ENCODE measurements at regions not wholly inside any gene's neighbourhood (a gene's known extent, or its start where the extent isn't known, plus 50 kb on each side); places are given as distances from the start of the nearest gene placed in this dataset.
"Not testable (repeated sequence)": the region's sequence is repeated elsewhere in the genome, so short reads cannot be mapped to it uniquely, and the experiment has no call there.

DNA sequence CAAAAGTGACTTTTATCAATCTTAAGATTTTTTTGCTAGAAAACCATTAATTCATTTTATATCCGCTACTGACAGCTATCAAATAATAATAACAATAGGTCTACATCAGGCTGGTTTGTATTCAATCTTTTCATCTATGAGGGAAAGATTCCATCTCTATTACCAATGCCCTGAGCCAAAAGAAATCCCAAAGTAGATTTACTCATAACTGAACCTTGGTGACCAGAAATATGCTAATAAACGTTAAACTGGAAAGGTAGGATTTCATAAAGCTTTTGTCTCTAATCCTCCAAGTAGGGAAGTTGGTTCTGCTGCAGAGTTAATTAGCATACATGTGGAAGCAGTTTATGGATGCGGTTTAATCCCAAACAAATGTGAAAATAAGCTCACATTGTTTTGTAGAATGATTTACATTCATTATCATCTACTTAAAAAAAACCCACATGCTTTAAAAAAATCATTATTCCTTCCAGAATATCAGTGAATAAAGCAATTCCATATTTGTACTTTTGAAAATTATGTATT lies 715.5 kb downstream of the CETN3 start:
- H3K4me1 ChIP-seq (ENCODE audit: control insufficient read depth, insufficient read depth, low read length), result no peaks in the 10 kb centered on the region
- no peaks in the 10 kb centered on the region for H3K27me3 ChIP-seq (ENCODE audit: control insufficient read depth, insufficient read depth, low read length)
- H3K9me3 ChIP-seq (ENCODE audit: control insufficient read depth, insufficient read depth, low read length), result no peaks in the 10 kb centered on the region
- H3K27ac ChIP-seq (ENCODE audit: low read depth, low read length), result no peak overlapping the region
- H3K36me3 ChIP-seq (ENCODE audit: control insufficient read depth, insufficient read depth, low read length), result no peaks in the 10 kb centered on the region
- no peak for DNase-seq (ENCODE audit: low read depth in 4 of 6, low spot score in 6 of 6)
- no CpG with 5 or more reads among the region's 3 CpGs for WGBS (ENCODE audit: insufficient coverage)
- H3K4me3 ChIP-seq (ENCODE audit: low read depth, low read length), result no peak overlapping the region

DNA sequence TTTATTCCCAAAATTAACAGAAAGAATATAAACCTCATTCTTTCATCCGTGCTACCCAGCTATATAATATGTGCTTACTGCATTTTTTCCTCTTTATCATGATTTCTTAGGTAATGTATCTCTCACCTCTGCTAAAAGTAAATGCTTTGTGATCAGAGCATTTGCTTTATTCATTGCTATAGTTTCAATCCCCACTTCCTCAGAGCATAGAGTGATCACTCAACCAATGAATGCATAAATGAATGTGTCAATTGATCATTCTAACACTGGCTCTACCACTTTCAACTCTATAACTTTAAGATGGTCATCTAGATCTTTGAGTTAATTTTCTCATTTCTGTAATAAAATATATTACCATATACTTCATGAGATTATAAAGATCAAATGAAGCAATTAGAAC lies 719.2 kb downstream of the CETN3 start:
- no peak for DNase-seq (ENCODE audit: low read depth in 4 of 6, low spot score in 6 of 6)
- no peaks in the 10 kb centered on the region for H3K27me3 ChIP-seq (ENCODE audit: control insufficient read depth, insufficient read depth, low read length)
- H3K9me3 ChIP-seq (ENCODE audit: control insufficient read depth, insufficient read depth, low read length), result no peaks in the 10 kb centered on the region
- WGBS (ENCODE audit: insufficient coverage), result no CpG with 5 or more reads among the region's 1 CpG
- H3K36me3 ChIP-seq (ENCODE audit: control insufficient read depth, insufficient read depth, low read length), result no peaks in the 10 kb centered on the region
- no peaks in the 10 kb centered on the region for H3K4me1 ChIP-seq (ENCODE audit: control insufficient read depth, insufficient read depth, low read length)
- no peak overlapping the region for H3K4me3 ChIP-seq (ENCODE audit: low read depth, low read length)
- no peak overlapping the region for H3K27ac ChIP-seq (ENCODE audit: low read depth, low read length)

DNA sequence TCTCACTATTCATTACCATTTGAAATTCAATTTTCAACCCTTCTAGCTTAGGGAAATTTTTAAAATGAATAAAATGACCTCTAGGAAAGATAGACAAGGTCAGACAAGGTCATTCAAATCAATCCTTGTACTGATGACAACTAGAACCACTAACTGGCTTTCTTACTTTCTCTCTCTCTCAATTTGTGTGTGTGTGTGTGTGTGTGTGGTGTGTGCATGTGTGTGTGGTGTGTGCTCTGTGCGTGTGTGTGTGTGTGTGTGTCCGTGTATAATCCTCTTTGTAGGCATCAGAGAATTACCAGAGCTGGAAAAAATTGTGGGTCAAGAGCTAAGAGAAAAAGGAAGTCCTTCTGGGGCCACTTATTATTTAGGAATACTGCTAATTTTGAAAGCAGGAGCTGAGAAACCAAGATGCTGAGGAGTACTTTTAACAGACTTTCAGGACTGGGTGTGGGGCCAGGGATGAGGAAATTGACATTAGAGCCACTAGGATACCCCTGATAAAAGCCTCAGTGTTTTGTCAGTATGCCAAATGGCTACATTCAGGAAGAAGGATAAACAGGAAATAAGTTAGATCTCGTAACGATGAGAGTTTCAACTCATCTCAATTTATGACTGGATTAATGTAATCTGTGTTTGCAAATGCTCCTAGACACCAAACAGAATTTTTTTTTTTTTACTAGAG lies 723.3 kb downstream of the CETN3 start:
- Histone ChIP-seq H3K27me3 (ENCODE audit: control insufficient read depth, insufficient read depth, low read length) (no peaks in the 10 kb centered on the region), H3K4me1 (ENCODE audit: control insufficient read depth, insufficient read depth, low read length) (no peaks in the 10 kb centered on the region), H3K4me3 (ENCODE audit: low read depth, low read length) (no peak overlapping the region), H3K9me3 (ENCODE audit: control insufficient read depth, insufficient read depth, low read length) (peaks cover 2% of the 10 kb centered on the region), H3K27ac (ENCODE audit: low read depth, low read length) (no peak overlapping the region), H3K36me3 (ENCODE audit: control insufficient read depth, insufficient read depth, low read length) (no peaks in the 10 kb centered on the region)
- DNase-seq (ENCODE audit: low read depth in 4 of 6, low spot score in 6 of 6), result peak in 1 of 6 donors; percentile 5
- WGBS (ENCODE audit: insufficient coverage), result 60% methylated on average over 2 of the region's 4 CpGs

DNA sequence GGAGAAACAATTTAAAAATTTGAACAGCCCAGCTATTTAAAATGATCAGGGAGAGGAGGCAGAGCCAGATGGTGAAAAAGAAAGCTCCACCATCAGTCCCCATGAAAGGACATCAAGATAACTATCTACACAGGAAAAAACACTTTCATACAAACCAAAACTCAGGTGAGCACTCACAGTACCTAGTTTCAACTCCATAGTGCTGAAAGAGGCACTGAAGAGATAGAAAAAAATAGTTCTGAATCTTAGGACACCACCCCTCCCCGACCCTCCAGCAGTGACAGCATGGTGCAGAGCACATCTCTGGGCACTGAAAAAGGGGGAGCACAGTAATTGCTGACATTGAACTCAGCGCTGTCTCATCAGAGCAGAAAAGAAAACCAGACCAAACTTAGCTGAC lies 732.9 kb downstream of the CETN3 start:
- 94% methylated on average over 2 of the region's 2 CpGs for WGBS (ENCODE audit: insufficient coverage)
- Histone ChIP-seq H3K27ac (ENCODE audit: low read depth, low read length) (no peak overlapping the region), H3K36me3 (ENCODE audit: control insufficient read depth, insufficient read depth, low read length) (no peaks in the 10 kb centered on the region), H3K4me1 (ENCODE audit: control insufficient read depth, insufficient read depth, low read length) (no peaks in the 10 kb centered on the region), H3K27me3 (ENCODE audit: control insufficient read depth, insufficient read depth, low read length) (no peaks in the 10 kb centered on the region), H3K9me3 (ENCODE audit: control insufficient read depth, insufficient read depth, low read length) (peaks cover 2% of the 10 kb centered on the region), H3K4me3 (ENCODE audit: low read depth, low read length) (no peak overlapping the region)
- DNase-seq (ENCODE audit: low read depth in 4 of 6, low spot score in 6 of 6), result no peak

DNA sequence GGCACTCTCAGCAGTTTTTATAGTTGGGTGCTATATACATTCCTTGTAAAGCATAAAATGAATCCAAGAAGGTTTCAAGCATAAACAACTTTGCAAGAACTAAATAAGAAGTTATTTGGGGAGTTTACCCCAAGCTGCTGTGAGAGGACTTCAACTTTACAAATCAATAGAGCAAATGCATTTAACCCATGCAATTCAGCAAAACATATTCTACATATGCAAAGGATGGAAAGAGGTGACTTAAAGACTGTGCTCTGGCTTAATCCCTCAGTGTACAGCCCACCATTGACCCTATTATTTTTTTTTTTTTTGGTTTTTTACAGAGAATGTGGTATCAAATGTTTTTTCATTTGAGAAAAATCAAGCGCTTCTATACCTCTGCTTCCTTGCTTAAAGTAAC lies 736.5 kb downstream of the CETN3 start:
- Histone ChIP-seq H3K9me3 (ENCODE audit: control insufficient read depth, insufficient read depth, low read length) (no peaks in the 10 kb centered on the region), H3K4me3 (ENCODE audit: low read depth, low read length) (no peak overlapping the region), H3K4me1 (ENCODE audit: control insufficient read depth, insufficient read depth, low read length) (no peaks in the 10 kb centered on the region), H3K27me3 (ENCODE audit: control insufficient read depth, insufficient read depth, low read length) (no peaks in the 10 kb centered on the region), H3K27ac (ENCODE audit: low read depth, low read length) (no peak overlapping the region), H3K36me3 (ENCODE audit: control insufficient read depth, insufficient read depth, low read length) (no peaks in the 10 kb centered on the region)
- no CpG with 5 or more reads among the region's 1 CpG for WGBS (ENCODE audit: insufficient coverage)
- DNase-seq (ENCODE audit: low read depth in 4 of 6, low spot score in 6 of 6), result peak in 1 of 6 donors; percentile 3

DNA sequence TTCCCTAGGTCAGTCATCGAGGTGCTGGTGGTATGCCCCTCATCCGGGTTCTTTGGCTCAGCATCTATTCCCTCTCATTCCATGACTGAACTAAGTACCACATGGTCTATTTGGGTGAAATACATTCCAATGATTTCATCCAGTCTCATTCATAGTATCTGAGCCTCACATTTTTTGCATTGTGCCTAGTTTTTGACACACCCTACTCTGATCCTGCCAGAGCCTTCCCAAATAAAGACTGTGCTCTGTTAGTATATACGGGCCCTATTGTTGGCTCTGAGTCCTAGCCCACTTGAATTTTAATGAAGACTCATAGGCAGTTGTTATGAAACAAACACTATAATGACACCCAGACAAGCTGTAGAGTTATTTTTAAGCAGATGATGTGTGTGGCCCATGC lies 740.7 kb downstream of the CETN3 start:
- no peaks in the 10 kb centered on the region for H3K4me1 ChIP-seq (ENCODE audit: control insufficient read depth, insufficient read depth, low read length)
- H3K27ac ChIP-seq (ENCODE audit: low read depth, low read length), result no peak overlapping the region
- DNase-seq (ENCODE audit: low read depth in 4 of 6, low spot score in 6 of 6), result peak in 1 of 6 donors; percentile 10
- no peak overlapping the region for H3K4me3 ChIP-seq (ENCODE audit: low read depth, low read length)
- H3K36me3 ChIP-seq (ENCODE audit: control insufficient read depth, insufficient read depth, low read length), result no peaks in the 10 kb centered on the region
- H3K9me3 ChIP-seq (ENCODE audit: control insufficient read depth, insufficient read depth, low read length), result peaks cover 4% of the 10 kb centered on the region
- no peaks in the 10 kb centered on the region for H3K27me3 ChIP-seq (ENCODE audit: control insufficient read depth, insufficient read depth, low read length)
- WGBS (ENCODE audit: insufficient coverage), result 89% methylated on average over 2 of the region's 3 CpGs

DNA sequence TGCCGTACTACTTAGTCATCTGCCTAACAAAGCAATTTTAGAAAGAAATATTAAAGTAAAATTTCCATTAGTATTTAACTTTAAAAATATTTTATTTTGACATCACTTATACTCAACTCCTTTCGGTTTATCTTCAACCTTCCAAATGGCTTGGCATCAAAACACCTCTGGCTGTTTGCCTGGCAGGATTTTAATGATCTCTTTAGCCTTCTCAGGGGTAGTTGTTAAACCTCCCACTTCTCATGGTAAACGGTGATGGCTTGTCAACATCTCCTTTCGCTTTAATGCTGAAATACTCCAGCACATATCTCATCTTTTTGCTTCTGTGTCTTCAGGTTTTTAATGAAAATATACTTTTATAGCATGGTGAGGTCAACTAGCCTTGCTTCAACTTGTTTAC lies 747.1 kb downstream of the CETN3 start:
- peaks cover 4% of the 10 kb centered on the region for H3K9me3 ChIP-seq (ENCODE audit: control insufficient read depth, insufficient read depth, low read length)
- H3K4me1 ChIP-seq (ENCODE audit: control insufficient read depth, insufficient read depth, low read length), result no peaks in the 10 kb centered on the region
- no peak overlapping the region for H3K4me3 ChIP-seq (ENCODE audit: low read depth, low read length)
- H3K27me3 ChIP-seq (ENCODE audit: control insufficient read depth, insufficient read depth, low read length), result no peaks in the 10 kb centered on the region
- 88% methylated on average over 1 of the region's 4 CpGs for WGBS (ENCODE audit: insufficient coverage)
- no peak overlapping the region for H3K27ac ChIP-seq (ENCODE audit: low read depth, low read length)
- no peaks in the 10 kb centered on the region for H3K36me3 ChIP-seq (ENCODE audit: control insufficient read depth, insufficient read depth, low read length)
- DNase-seq (ENCODE audit: low read depth in 4 of 6, low spot score in 6 of 6), result no peak

DNA sequence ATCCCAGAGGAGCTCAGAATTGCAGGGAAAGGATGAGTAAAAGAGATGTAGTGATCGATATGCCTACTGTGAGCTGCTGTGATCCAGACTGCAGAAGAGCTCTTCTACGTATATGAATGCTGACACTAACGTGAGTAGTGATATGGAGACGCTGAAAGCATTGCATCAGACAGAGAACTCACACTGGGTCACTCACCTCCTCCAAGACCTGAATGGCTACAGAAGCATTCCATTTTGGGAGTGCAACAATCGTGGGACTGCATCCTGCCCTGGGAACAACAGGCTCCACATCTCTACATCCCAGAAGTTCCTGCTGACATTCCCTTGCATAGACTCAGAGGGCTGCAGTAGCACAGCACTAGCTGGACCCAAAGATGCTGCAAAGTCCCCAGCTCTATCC lies 755.9 kb upstream of the MEF2C start:
- DNase-seq (ENCODE audit: low read depth in 4 of 6, low spot score in 6 of 6), result no peak
- Histone ChIP-seq H3K36me3 (ENCODE audit: control insufficient read depth, insufficient read depth, low read length) (no peaks in the 10 kb centered on the region), H3K27me3 (ENCODE audit: control insufficient read depth, insufficient read depth, low read length) (no peaks in the 10 kb centered on the region), H3K4me3 (ENCODE audit: low read depth, low read length) (no peak overlapping the region), H3K27ac (ENCODE audit: low read depth, low read length) (no peak overlapping the region), H3K4me1 (ENCODE audit: control insufficient read depth, insufficient read depth, low read length) (no peaks in the 10 kb centered on the region), H3K9me3 (ENCODE audit: control insufficient read depth, insufficient read depth, low read length) (no peaks in the 10 kb centered on the region)
- 98% methylated on average over 5 of the region's 5 CpGs for WGBS (ENCODE audit: insufficient coverage)

DNA sequence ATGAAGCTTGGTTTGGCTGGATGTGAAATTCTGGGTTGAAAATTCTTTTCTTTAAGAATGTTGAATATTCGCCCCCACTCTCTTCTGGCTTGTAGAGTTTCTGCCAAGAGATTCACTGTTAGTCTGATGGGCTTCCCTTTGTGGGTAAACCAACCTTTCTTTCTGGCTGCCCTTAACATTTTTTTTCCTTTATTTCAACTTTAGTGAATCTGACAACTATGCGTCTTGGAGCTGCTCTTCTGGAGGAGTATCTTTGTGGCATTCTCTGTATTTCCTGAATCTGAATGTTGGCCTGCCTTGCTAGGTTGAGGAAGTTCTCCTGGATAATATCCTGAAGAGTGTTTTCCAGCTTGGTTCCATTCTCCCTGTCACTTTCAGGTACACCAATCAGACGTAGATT lies 751.2 kb upstream of the MEF2C start:
- not testable (repeated sequence) for H3K27ac ChIP-seq (ENCODE audit: low read depth, low read length); H3K4me3 ChIP-seq (ENCODE audit: low read depth, low read length); H3K36me3 ChIP-seq (ENCODE audit: control insufficient read depth, insufficient read depth, low read length); H3K9me3 ChIP-seq (ENCODE audit: control insufficient read depth, insufficient read depth, low read length); DNase-seq (ENCODE audit: low read depth in 4 of 6, low spot score in 6 of 6); H3K4me1 ChIP-seq (ENCODE audit: control insufficient read depth, insufficient read depth, low read length); H3K27me3 ChIP-seq (ENCODE audit: control insufficient read depth, insufficient read depth, low read length)
- no CpG with 5 or more reads among the region's 3 CpGs for WGBS (ENCODE audit: insufficient coverage)

DNA sequence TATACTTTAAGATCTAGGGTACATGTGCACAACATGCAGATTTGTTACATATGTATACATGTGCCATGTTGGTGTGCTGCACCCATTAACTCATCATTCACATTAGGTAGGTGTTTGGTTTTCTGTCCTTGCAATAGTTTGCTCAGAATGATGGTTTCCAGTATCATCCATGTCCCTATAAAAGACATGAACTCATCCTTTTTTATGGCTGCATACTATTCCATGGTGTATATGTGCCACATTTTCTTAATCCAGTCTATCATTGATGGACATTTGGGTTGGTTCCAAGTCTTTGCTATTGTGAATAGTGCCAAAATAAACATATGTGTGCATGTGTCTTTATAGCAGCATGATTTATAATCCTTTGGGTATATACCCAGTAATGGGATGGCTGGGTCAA lies 747.1 kb upstream of the MEF2C start:
- not testable (repeated sequence) for H3K27me3 ChIP-seq (ENCODE audit: control insufficient read depth, insufficient read depth, low read length); H3K9me3 ChIP-seq (ENCODE audit: control insufficient read depth, insufficient read depth, low read length); H3K36me3 ChIP-seq (ENCODE audit: control insufficient read depth, insufficient read depth, low read length); H3K4me3 ChIP-seq (ENCODE audit: low read depth, low read length); H3K4me1 ChIP-seq (ENCODE audit: control insufficient read depth, insufficient read depth, low read length); DNase-seq (ENCODE audit: low read depth in 4 of 6, low spot score in 6 of 6); H3K27ac ChIP-seq (ENCODE audit: low read depth, low read length)
